ENCODE measurements at regions not wholly inside any gene's neighbourhood (a gene's known extent, or its start where the extent isn't known, plus 50 kb on each side); places are given as distances from the start of the nearest gene placed in this dataset.

DNA sequence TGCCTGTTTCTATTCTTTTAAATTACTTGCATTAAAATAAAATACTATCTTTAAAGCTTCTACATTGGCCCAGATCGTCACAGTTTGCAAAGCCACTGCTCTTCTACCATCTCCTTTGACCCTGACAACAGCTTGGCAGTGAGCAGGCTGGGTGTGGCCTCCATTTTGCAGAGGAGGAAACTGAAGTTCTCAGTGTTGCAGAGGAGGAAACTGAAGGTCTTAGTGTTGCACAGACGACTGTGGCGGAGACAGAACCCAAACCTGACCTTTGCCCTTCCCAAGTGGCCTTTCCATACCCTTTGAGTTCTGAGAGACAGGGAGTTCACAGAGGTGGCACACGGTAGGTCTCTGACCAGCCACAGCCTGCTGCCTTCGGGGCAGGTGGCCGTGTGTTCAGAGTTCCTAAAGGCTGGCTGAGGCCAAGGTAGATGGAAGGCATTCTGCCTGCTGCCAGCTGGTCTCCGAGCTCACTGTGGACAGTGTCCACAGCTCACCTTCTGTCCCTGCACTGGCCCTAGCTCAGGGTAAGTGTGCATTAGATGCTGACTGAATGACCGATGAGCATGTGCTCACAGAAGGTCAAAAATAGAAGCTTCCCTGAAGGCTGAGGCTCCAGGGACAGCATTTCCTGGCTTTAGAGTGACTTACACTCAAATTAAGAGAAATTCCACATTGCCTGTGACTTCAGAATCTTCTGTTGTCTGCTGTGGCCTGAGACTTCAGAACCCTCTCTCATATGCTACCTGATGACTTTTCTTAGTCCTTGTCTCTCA is 113.5 kb upstream of the SLC24A3 start:
- H3K27me3 Mint-ChIP-seq (ENCODE audit: low read depth) = peaks cover 5% of the 10 kb centered on the region
- H3K4me3 Mint-ChIP-seq = no peak overlapping the region
- TF ChIP-seq, protein P1, sequence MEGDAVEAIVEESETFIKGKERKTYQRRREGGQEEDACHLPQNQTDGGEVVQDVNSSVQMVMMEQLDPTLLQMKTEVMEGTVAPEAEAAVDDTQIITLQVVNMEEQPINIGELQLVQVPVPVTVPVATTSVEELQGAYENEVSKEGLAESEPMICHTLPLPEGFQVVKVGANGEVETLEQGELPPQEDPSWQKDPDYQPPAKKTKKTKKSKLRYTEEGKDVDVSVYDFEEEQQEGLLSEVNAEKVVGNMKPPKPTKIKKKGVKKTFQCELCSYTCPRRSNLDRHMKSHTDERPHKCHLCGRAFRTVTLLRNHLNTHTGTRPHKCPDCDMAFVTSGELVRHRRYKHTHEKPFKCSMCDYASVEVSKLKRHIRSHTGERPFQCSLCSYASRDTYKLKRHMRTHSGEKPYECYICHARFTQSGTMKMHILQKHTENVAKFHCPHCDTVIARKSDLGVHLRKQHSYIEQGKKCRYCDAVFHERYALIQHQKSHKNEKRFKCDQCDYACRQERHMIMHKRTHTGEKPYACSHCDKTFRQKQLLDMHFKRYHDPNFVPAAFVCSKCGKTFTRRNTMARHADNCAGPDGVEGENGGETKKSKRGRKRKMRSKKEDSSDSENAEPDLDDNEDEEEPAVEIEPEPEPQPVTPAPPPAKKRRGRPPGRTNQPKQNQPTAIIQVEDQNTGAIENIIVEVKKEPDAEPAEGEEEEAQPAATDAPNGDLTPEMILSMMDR (IDR thresholded peaks at IDR 0.05; ENCODE audit: unreplicated experiment in 3 of 3) = no peak
- peaks cover 10% of the 10 kb centered on the region for H3K4me1 Mint-ChIP-seq
- H3K36me3 Mint-ChIP-seq (ENCODE audit: low read depth) = no peaks in the 10 kb centered on the region
- H3K27ac Mint-ChIP-seq = peak overlapping the region in 1 of 3 experiments; percentile 27
- H3K9me3 Mint-ChIP-seq = no peaks in the 10 kb centered on the region

DNA sequence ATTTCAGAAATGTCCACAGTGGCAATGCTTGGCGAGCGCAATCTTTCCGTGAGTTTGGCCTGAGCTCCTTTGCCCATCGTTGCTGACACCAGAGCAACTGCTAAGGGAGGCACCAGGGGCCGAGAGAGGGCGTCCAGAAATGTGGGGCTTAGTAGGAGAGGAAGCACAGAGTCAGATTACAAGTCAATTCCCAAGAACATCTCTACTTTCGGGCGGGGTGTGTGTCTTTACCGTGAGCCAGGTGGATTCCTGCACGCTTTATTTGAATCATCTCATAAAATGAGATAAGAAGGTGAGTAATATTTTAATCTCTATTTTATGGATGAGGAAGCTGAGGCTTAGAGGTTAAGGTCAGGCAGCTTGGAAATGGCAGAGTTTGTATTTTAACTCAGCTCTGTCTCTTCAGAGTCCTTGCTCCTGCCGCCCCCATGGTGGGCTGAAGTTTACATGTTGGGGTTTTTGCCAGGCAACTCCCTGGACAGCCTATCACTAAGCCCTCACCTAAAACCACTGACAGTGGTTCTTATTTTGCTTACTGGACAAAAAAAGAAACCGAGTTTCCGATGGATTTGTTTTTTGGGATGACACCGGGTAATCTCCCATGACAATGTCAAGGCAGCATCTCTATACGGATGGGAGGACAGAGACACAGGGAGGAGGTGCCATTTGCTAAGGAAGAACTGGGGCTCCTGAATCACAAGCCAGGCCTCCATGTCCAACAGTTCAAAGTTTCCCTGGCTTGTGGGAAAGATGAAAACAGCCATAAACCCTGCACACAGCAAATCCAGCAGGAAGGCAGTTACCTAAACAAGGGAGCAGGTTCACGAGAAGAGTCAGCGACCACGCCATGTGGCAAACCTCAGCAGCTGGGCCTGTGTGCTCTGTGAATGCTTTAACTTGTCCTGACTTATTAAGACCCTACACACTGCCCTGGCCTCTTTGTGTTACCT is 112.6 kb upstream of the SLC24A3 start:
- TF ChIP-seq, protein P1 (IDR thresholded peaks at IDR 0.05; ENCODE audit: unreplicated experiment in 3 of 3) = no peak
- H3K4me3 Mint-ChIP-seq = no peak overlapping the region
- no peak overlapping the region for H3K27ac Mint-ChIP-seq
- H3K27me3 Mint-ChIP-seq (ENCODE audit: low read depth) = peaks cover 5% of the 10 kb centered on the region
- no peaks in the 10 kb centered on the region for H3K36me3 Mint-ChIP-seq (ENCODE audit: low read depth)
- no peaks in the 10 kb centered on the region for H3K9me3 Mint-ChIP-seq
- peaks cover 10% of the 10 kb centered on the region for H3K4me1 Mint-ChIP-seq

DNA sequence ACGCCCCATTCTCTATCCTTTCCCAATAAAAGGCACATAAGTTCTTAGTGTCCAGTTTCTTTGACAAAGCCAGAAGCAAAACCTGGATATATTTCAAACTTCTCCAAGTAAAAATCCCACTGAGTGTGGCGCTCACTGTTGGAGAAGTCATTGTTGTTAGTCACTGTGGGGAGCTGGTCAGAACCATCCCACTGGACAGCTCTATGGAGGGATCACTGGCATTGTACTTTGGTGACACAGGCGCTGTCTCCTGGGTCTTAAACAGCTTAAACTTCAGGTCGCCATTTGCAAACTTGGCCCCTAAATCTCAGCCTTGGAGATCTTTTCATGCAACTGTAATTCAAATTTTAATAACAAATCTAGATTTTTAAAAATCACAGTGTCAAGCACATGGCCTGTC is 111.5 kb upstream of the SLC24A3 start:
- Mint-ChIP-seq H3K27me3 (ENCODE audit: low read depth) (peaks cover 5% of the 10 kb centered on the region), H3K4me1 (peaks cover 10% of the 10 kb centered on the region), H3K9me3 (no peaks in the 10 kb centered on the region), H3K27ac (no peak overlapping the region), H3K36me3 (ENCODE audit: low read depth) (no peaks in the 10 kb centered on the region), H3K4me3 (no peak overlapping the region)
- TF ChIP-seq, protein P1 (IDR thresholded peaks at IDR 0.05; ENCODE audit: unreplicated experiment in 3 of 3) = no peak

DNA sequence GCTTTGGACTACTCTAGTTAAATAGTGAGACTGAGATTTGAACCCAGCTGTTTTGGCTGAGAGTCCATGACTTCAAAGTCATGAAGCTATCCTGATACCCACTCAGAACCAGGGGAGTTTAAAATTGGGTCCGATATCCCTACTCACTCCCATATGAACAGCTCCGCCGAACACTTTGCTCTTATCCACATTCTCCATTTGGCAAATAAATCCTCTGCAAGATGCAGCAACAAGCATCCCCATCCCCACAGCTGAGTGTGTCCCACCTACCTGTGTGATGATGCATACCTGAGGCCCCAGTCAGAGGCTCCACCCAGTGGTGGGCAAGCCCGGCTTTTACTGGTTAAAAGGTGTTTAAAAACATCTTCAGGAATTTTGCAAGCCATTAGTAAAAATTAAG is 108.3 kb upstream of the SLC24A3 start:
- Mint-ChIP-seq H3K27me3 (ENCODE audit: low read depth) (peaks cover 5% of the 10 kb centered on the region), H3K9me3 (peaks cover 2% of the 10 kb centered on the region), H3K4me3 (no peak overlapping the region), H3K27ac (no peak overlapping the region), H3K4me1 (no peaks in the 10 kb centered on the region), H3K36me3 (ENCODE audit: low read depth) (no peaks in the 10 kb centered on the region)
- TF ChIP-seq, protein P1 (IDR thresholded peaks at IDR 0.05; ENCODE audit: unreplicated experiment in 3 of 3) = no peak

DNA sequence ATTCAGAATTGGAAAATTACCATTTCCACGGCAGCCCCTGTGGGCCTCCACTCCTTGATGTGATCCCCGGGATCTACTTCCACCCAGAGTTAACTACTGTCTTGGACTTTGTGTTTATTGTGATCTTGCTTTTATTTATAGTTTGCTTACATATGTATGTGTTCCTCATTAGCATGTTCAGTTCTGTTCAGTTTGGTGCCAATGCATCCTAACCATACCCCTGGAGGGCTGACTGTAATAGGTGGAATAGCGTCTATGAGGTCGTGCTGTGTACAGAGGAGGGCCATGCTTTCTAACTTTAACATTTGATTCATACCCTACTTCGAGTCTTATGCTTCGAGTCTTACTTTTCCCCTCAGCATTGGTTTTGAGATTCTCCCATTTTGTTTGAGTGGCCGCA is 104.3 kb upstream of the SLC24A3 start:
- no peak overlapping the region for H3K4me3 Mint-ChIP-seq
- H3K4me1 Mint-ChIP-seq = peaks cover 26% of the 10 kb centered on the region
- no peaks in the 10 kb centered on the region for H3K36me3 Mint-ChIP-seq (ENCODE audit: low read depth)
- H3K27me3 Mint-ChIP-seq (ENCODE audit: low read depth) = no peaks in the 10 kb centered on the region
- peaks cover 2% of the 10 kb centered on the region for H3K9me3 Mint-ChIP-seq
- H3K27ac Mint-ChIP-seq = no peak overlapping the region
- TF ChIP-seq, protein P1 (IDR thresholded peaks at IDR 0.05; ENCODE audit: unreplicated experiment in 3 of 3) = no peak
